ENCODE measurements at regions not wholly inside any gene's neighbourhood (a gene's known extent, or its start where the extent isn't known, plus 50 kb on each side); places are given as distances from the start of the nearest gene placed in this dataset.

GRCh38 chr15:81910355-81911021 is 135.3 kb downstream of the MEX3B start:
- intact Hi-C loops (cut with DNase I), result no loop called here
- TF ChIP-seq POLR2A (IDR thresholded peaks at IDR 0.05) (no peak), CTCF (IDR thresholded peaks at IDR 0.05) (no peak)
- Histone ChIP-seq H3K4me1 (peaks cover 4% of the 10 kb centered on the region), H3K27ac (no peak overlapping the region), H3K4me3 (no peak overlapping the region), H3K9me3 (no peaks in the 10 kb centered on the region), H3K36me3 (replicated peaks in 1 of 2; ENCODE audit: insufficient read depth in 1 of 2, low read depth in 2 of 2) (no peaks in the 10 kb centered on the region), H3K27me3 (no peaks in the 10 kb centered on the region)
- DNase-seq (no peak), ATAC-seq (no peak)
- WGBS, 2 donors, result 67 to 68% methylated on average over 7 of the region's 7 CpGs

GRCh38 chr15:81909011-81909358 is 136.8 kb downstream of the MEX3B start:
- WGBS, 2 donors, result 64 to 78% methylated on average over 2 of the region's 2 CpGs
- H3K27ac ChIP-seq, result no peak overlapping the region
- DNase-seq (no peak), ATAC-seq (no peak)
- no peaks in the 10 kb centered on the region for H3K9me3 ChIP-seq
- H3K4me1 ChIP-seq, result no peaks in the 10 kb centered on the region
- intact Hi-C loops (cut with DNase I), result no loop called here
- no peak overlapping the region for H3K4me3 ChIP-seq
- no peak for TF ChIP-seq POLR2A (IDR thresholded peaks at IDR 0.05)
- TF ChIP-seq CTCF (IDR thresholded peaks at IDR 0.05), result no peak
- H3K27me3 ChIP-seq, result no peaks in the 10 kb centered on the region
- no peaks in the 10 kb centered on the region for H3K36me3 ChIP-seq (replicated peaks in 1 of 2; ENCODE audit: insufficient read depth in 1 of 2, low read depth in 2 of 2)

GRCh38 chr15:81908111-81908510 is 137.7 kb downstream of the MEX3B start:
- H3K4me1 ChIP-seq, result no peaks in the 10 kb centered on the region
- H3K9me3 ChIP-seq, result no peaks in the 10 kb centered on the region
- no peak overlapping the region for H3K27ac ChIP-seq
- TF ChIP-seq POLR2A (IDR thresholded peaks at IDR 0.05) (no peak), CTCF (IDR thresholded peaks at IDR 0.05) (no peak)
- ATAC-seq (no peak), DNase-seq (no peak)
- H3K36me3 ChIP-seq (replicated peaks in 1 of 2; ENCODE audit: insufficient read depth in 1 of 2, low read depth in 2 of 2), result no peaks in the 10 kb centered on the region
- H3K27me3 ChIP-seq, result no peaks in the 10 kb centered on the region
- 7 to 12% methylated on average over 2 of the region's 2 CpGs for WGBS, 2 donors
- no peak overlapping the region for H3K4me3 ChIP-seq
- intact Hi-C loops (cut with DNase I), result no loop called here

GRCh38 chr15:81907521-81907920 is 138.3 kb downstream of the MEX3B start:
- 74 to 83% methylated on average over 1 of the region's 1 CpG for WGBS, 2 donors
- Histone ChIP-seq H3K36me3 (replicated peaks in 1 of 2; ENCODE audit: insufficient read depth in 1 of 2, low read depth in 2 of 2) (no peaks in the 10 kb centered on the region), H3K27ac (no peak overlapping the region), H3K4me3 (no peak overlapping the region), H3K9me3 (no peaks in the 10 kb centered on the region), H3K4me1 (no peaks in the 10 kb centered on the region), H3K27me3 (no peaks in the 10 kb centered on the region)
- no peak for ATAC-seq
- no peak for DNase-seq
- no peak for TF ChIP-seq POLR2A (IDR thresholded peaks at IDR 0.05)
- no peak for TF ChIP-seq CTCF (IDR thresholded peaks at IDR 0.05)
- intact Hi-C loops (cut with DNase I), result no loop called here

- no peak for TF ChIP-seq POLR2A (IDR thresholded peaks at IDR 0.05)
- no peak for TF ChIP-seq CTCF (IDR thresholded peaks at IDR 0.05)
- intact Hi-C loops (cut with DNase I), result no loop called here
- Histone ChIP-seq H3K27me3 (no peaks in the 10 kb centered on the region), H3K27ac (no peak overlapping the region), H3K4me3 (no peak overlapping the region), H3K4me1 (no peaks in the 10 kb centered on the region), H3K9me3 (no peaks in the 10 kb centered on the region), H3K36me3 (replicated peaks in 1 of 2; ENCODE audit: insufficient read depth in 1 of 2, low read depth in 2 of 2) (no peaks in the 10 kb centered on the region)
- WGBS, 2 donors, result 49 to 63% methylated on average over 2 of the region's 2 CpGs
- ATAC-seq (no peak), DNase-seq (no peak)
Measured at GRCh38 chr15:81905889-81906288, 139.9 kb downstream of the MEX3B start.
